Activated CD8-positive, alpha-beta T cell treated with anti-CD3 and anti-CD28 coated beads for 36 hours (primary cell): ENCODE measurements at regions not wholly inside any gene's neighbourhood (a gene's known extent, or its start where the extent isn't known, plus 50 kb on each side); places are given as distances from the start of the nearest gene placed in this dataset.

ENCODE experiments used
- ATAC-seq: fragments of 200-7000 bp; cut with Tn5 transposase; one replicate; pipeline ENCODE4 v1.10.0; 2021; ENCODE audit warnings: mild to moderate bottlenecking, moderate library complexity
- CTCF ChIA-PET: fragments of 350-600 bp; sonication (Branson Sonifier 250); formaldehyde crosslinking; loops from one replicate; lab custom pipeline; 2021; ENCODE audit warnings: antibody characterized with exemption; lab: Charles Lee
- POLR2A ChIA-PET: fragments of 350-600 bp; sonication (Branson Sonifier 250); formaldehyde crosslinking; loops from one replicate; lab custom pipeline; 2021; ENCODE audit warnings: antibody characterized with exemption; lab: Charles Lee
- DNase-seq: peaks from one replicate; pipeline ENCODE4 v3.0.0-alpha.2; 2020
- H3K27ac Mint-ChIP-seq: one replicate; pipeline ENCODE4 v1.8.0; 2021; ENCODE audit warnings: mild to moderate bottlenecking, mixed read lengths
- H3K27me3 Mint-ChIP-seq: one replicate; pipeline ENCODE4 v1.8.0; 2021; ENCODE audit warnings: mixed read lengths
- H3K36me3 Mint-ChIP-seq: one replicate; pipeline ENCODE4 v1.8.0; 2021; ENCODE audit warnings: low read depth, mixed read lengths
- H3K4me1 Mint-ChIP-seq: one replicate; pipeline ENCODE4 v1.8.0; 2021; ENCODE audit warnings: low read depth, mixed read lengths
- H3K4me3 Mint-ChIP-seq: one replicate; pipeline ENCODE4 v1.8.0; 2021; ENCODE audit warnings: mild to moderate bottlenecking, moderate library complexity, mixed read lengths
- H3K9me3 Mint-ChIP-seq: one replicate; pipeline ENCODE4 v1.8.0; 2021; ENCODE audit warnings: mixed read lengths
- CTCF ChIP-seq: fragments of 200-600 bp; IDR thresholded peaks from one replicate; pipeline ENCODE4 v1.8.0; 2022; ENCODE audit warnings: antibody characterized with exemption, mild to moderate bottlenecking
- intact Hi-C: fragments of 100-400 bp; cut with micrococcal nuclease; formaldehyde crosslinking; loops from one replicate; pipeline ENCODE4 v1.10.0; 2022

- ChIA-PET CTCF (no interaction called here), POLR2A (no interaction called here)
- H3K9me3 Mint-ChIP-seq, result no peaks in the 10 kb centered on the region
- DNase-seq, result no peak
- TF ChIP-seq CTCF, result no peak
- no peak for ATAC-seq
- H3K27ac Mint-ChIP-seq, result no peak overlapping the region
- no peak overlapping the region for H3K4me3 Mint-ChIP-seq
- no peaks in the 10 kb centered on the region for H3K4me1 Mint-ChIP-seq
- no peaks in the 10 kb centered on the region for H3K36me3 Mint-ChIP-seq
- H3K27me3 Mint-ChIP-seq, result peaks cover 3% of the 10 kb centered on the region
- intact Hi-C loops, result no loop called here
These were observed 83.8 kb upstream of the HHIP start for GRCh38 chr4:144562019-144562705.

GRCh38 chr4:144564358-144564757, 81.6 kb upstream of the HHIP start:
- Mint-ChIP-seq H3K36me3 (no peaks in the 10 kb centered on the region), H3K27ac (no peak overlapping the region), H3K27me3 (peaks cover 3% of the 10 kb centered on the region), H3K9me3 (no peaks in the 10 kb centered on the region), H3K4me3 (no peak overlapping the region), H3K4me1 (no peaks in the 10 kb centered on the region)
- ChIA-PET POLR2A (interaction anchor here (1.1 kb wide), 1 partner anchor 390 kb away, joined by 3 read pairs; no protein-coding TSS in a partner anchor), CTCF (no interaction called here)
- no peak for ATAC-seq
- no peak for DNase-seq
- TF ChIP-seq CTCF, result no peak
- intact Hi-C loops, result no loop called here

GRCh38 chr4:144565527-144566195, 80.3 kb upstream of the HHIP start:
- ChIA-PET POLR2A (interaction anchor here (1.1 kb wide), 1 partner anchor 392 kb away, joined by 3 read pairs; no protein-coding TSS in a partner anchor), CTCF (no interaction called here)
- Mint-ChIP-seq H3K9me3 (no peaks in the 10 kb centered on the region), H3K27ac (no peak overlapping the region), H3K4me3 (no peak overlapping the region), H3K4me1 (no peaks in the 10 kb centered on the region), H3K36me3 (no peaks in the 10 kb centered on the region), H3K27me3 (peaks cover 3% of the 10 kb centered on the region)
- TF ChIP-seq CTCF, result no peak
- DNase-seq, result no peak
- ATAC-seq, result no peak
- intact Hi-C loops, result no loop called here

GRCh38 chr4:144572660-144573059, 73.3 kb upstream of the HHIP start:
- TF ChIP-seq CTCF, result no peak
- CTCF ChIA-PET, result interaction anchor here (1.3 kb wide), 1 partner anchor 11 kb away, joined by 5 read pairs; no protein-coding TSS in a partner anchor
- Mint-ChIP-seq H3K4me1 (no peaks in the 10 kb centered on the region), H3K9me3 (no peaks in the 10 kb centered on the region), H3K27ac (no peak overlapping the region), H3K27me3 (peaks cover 2% of the 10 kb centered on the region), H3K36me3 (no peaks in the 10 kb centered on the region), H3K4me3 (no peak overlapping the region)
- ATAC-seq (no peak), DNase-seq (no peak)
- POLR2A ChIA-PET, result no interaction called here
- intact Hi-C loops, result no loop called here

GRCh38 chr4:144574000-144574399, 72.0 kb upstream of the HHIP start:
- no peak for TF ChIP-seq CTCF
- Mint-ChIP-seq H3K4me3 (no peak overlapping the region), H3K9me3 (no peaks in the 10 kb centered on the region), H3K27ac (no peak overlapping the region), H3K27me3 (peaks cover 2% of the 10 kb centered on the region), H3K4me1 (no peaks in the 10 kb centered on the region), H3K36me3 (no peaks in the 10 kb centered on the region)
- ATAC-seq, result no peak
- ChIA-PET POLR2A (no interaction called here), CTCF (no interaction called here)
- intact Hi-C loops, result no loop called here
- no peak for DNase-seq
